Limb (tissue), 2 donors: ENCODE measurements at regions not wholly inside any gene's neighbourhood (a gene's known extent, or its start where the extent isn't known, plus 50 kb on each side); places are given as distances from the start of the nearest gene placed in this dataset.
"Not testable (repeated sequence)": the region's sequence is repeated elsewhere in the genome, so short reads cannot be mapped to it uniquely, and the experiment has no call there.

ENCODE experiments used
- DNase-seq, 2 donors: peaks; one replicate each; pipeline ENCODE4 v3.0.0-alpha.2; 2016; ENCODE audit errors: extremely low spot score in 2 of 2

- no peak for DNase-seq
These were observed 619.1 kb upstream of the DDX18 start for GRCh38 chr2:117195381-117195780.

GRCh38 chr2:117199511-117199910 is 615.0 kb upstream of the DDX18 start:
- DNase-seq, result no peak

- DNase-seq, result no peak
These were observed 601.9 kb upstream of the DDX18 start for GRCh38 chr2:117212562-117212961.

- DNase-seq, result no peak
These were observed 597.3 kb upstream of the DDX18 start for GRCh38 chr2:117217145-117217544.

GRCh38 chr2:117222809-117223208 is 591.7 kb upstream of the DDX18 start:
- no peak for DNase-seq

- DNase-seq, result no peak
These were observed 582.2 kb upstream of the DDX18 start for GRCh38 chr2:117232305-117232704.

- no peak for DNase-seq
These were observed 557.1 kb upstream of the DDX18 start for GRCh38 chr2:117257362-117257761.

- DNase-seq, result no peak
These were observed 544.9 kb upstream of the DDX18 start for GRCh38 chr2:117269574-117269973.

- no peak for DNase-seq
These were observed 542.9 kb upstream of the DDX18 start for GRCh38 chr2:117271631-117272030.

GRCh38 chr2:117273009-117273671 is 541.4 kb upstream of the DDX18 start:
- DNase-seq, result no peak

- no peak for DNase-seq
These were observed 521.5 kb upstream of the DDX18 start for GRCh38 chr2:117293012-117293411.

- DNase-seq, result no peak
These were observed 515.0 kb upstream of the DDX18 start for GRCh38 chr2:117299451-117299850.

GRCh38 chr2:117308861-117309770 is 505.4 kb upstream of the DDX18 start:
- no peak for DNase-seq

GRCh38 chr2:117321816-117322215 is 492.7 kb upstream of the DDX18 start:
- no peak for DNase-seq

GRCh38 chr2:117323331-117323730 is 491.2 kb upstream of the DDX18 start:
- peak in 1 of 2 donors; percentile 13 for DNase-seq

- DNase-seq, result no peak
These were observed 483.9 kb upstream of the DDX18 start for GRCh38 chr2:117330641-117331040.

GRCh38 chr2:117335967-117336366 is 478.5 kb upstream of the DDX18 start:
- no peak for DNase-seq

GRCh38 chr2:117336496-117336895 is 478.0 kb upstream of the DDX18 start:
- no peak for DNase-seq

GRCh38 chr2:117337981-117338380 is 476.5 kb upstream of the DDX18 start:
- DNase-seq, result not testable (repeated sequence)

- DNase-seq, result no peak
These were observed 474.5 kb upstream of the DDX18 start for GRCh38 chr2:117339980-117340379.

GRCh38 chr2:117341690-117342089 is 472.8 kb upstream of the DDX18 start:
- no peak for DNase-seq

- DNase-seq, result no peak
These were observed 472.1 kb upstream of the DDX18 start for GRCh38 chr2:117342415-117342814.

GRCh38 chr2:117349687-117350086 is 464.8 kb upstream of the DDX18 start:
- DNase-seq, result no peak
